ENCODE measurements at regions not wholly inside any gene's neighbourhood (a gene's known extent, or its start where the extent isn't known, plus 50 kb on each side); places are given as distances from the start of the nearest gene placed in this dataset.
"Not testable (repeated sequence)": the region's sequence is repeated elsewhere in the genome, so short reads cannot be mapped to it uniquely, and the experiment has no call there.

GRCh38 chr3:31102196-31102879, 207.9 kb upstream of the GADL1 start:
- no peak for DNase-seq

- DNase-seq = no peak
Observed at GRCh38 chr3:31103181-31103580, 208.7 kb upstream of the GADL1 start.

DNA sequence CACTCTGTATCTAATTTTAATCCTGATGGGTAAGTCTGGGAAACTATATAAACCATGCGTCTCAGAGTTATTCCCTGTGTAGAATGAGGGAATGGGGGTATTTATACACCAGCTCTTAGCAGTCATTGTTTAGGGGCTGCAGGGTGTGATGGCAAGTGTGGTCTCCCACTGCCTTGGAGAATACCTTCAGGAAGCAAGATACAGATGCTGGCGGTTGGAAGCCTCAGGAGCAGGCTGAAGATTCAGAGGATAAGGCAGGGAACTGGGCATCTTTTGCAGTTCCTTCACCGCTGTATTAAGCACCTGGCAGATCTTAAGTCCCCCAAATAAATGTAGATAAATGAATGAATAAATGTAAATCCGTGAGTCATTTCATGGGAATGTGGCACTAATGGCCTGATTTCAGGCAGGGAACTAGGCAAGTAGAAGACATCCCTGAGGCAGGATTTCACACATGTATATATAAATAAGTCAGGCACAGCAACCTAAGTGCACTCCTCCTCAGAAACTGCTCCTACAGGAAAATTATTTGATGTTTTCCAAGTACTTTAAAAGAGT, 209.2 kb upstream of the GADL1 start:
- no peak for DNase-seq

DNA sequence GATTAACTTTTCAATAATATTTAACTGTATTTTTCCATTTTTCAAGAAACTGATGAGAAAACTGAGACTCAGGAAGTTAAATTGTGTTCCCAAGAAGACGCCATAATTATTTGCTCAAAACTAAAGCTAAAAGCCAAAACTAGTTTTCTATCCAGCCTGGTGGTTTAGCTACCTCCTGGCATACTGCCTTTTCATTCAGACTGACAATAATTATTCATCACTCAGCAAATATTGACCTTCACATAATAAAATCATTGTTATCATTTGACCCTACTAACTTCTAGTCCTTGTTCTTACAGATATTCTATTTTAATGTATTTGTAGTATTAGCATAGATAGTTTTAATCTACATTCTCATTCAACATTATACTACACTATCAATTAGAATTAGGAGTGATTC, 210.6 kb upstream of the GADL1 start:
- DNase-seq = no peak

DNA sequence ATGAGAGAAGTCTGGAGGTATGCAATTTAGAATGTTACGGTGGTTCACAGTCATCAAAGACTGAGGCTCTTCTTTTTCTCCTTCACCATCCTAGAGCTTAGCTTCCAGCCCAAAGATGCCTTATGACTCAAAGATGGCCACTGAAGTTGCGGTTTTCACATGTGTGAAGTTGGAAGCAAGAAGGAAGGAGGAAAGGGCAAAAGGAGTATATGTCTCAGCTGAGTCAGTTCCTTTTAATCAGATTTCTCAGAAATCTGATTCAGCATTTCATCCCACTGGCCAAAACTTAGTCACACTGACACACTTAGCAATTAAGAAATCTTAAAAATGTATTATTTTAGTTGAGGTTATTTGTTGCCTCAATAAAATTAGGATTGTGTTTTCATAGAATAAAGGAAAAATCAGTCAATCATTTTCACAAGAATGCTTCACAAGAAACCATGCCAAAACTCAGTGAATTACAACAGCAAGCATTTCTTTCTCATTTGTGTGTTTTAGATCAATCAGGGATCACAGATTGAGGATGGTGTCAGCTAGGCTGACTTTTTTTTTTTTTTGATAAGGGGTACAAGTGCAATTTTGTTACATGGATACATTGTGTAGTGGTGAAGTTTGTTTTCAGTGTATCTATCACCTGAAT, 211.1 kb upstream of the GADL1 start:
- DNase-seq = no peak

DNA sequence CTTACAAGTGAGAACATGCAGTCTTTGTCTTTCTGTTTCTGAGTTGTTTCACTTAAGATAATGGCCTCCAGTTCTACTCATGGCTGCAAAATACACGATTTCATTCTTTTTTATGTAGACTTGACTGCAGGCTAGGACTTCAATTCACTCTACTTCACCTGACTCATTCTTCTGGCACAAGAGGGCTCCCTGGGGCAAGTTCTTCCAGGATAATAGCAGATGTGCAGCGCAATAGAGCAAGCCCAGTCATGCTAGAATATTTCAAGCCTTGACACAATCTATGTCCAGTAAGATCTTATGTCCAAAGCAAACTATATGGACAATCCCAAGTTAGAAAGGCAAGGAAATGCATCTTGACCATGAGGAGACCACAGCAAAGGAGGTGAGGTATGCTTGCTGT, 211.7 kb upstream of the GADL1 start:
- DNase-seq = no peak

DNA sequence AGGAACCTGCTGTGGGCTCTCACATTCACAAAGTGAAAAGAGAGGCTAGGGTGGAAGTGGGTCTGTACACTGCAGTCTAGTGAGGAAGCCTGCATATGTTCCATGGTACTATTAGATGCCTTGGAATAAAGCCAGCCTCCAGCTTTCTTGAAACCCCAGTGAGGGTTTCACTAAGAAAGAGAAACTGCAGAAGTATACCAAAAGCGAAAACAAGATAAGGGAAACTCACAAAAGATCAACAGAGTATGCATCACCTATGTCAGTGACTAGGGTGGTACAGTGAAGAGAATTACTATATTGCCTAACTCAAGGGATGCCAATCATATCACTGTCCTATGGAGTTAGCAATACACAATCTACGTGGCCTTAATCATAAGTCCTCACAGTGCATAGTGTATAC, 212.5 kb upstream of the GADL1 start:
- DNase-seq = no peak

DNA sequence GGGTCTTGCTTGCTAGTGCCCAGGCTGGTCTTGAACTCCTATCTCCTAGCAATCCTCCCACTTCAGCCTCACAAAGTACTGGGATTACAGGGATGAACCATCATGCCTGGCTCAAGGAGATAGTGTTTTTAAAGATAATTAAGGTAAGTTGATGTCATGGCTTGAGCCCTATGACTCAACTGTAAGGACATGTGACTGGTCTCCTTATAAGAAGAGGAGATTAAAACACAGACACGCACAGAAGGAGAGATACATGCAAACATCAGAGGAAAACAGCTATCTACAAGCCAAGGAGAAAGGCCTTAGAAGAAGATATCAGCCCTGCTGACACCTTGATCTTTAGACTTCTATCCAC, 220.4 kb upstream of the GADL1 start:
- DNase-seq = no peak

DNA sequence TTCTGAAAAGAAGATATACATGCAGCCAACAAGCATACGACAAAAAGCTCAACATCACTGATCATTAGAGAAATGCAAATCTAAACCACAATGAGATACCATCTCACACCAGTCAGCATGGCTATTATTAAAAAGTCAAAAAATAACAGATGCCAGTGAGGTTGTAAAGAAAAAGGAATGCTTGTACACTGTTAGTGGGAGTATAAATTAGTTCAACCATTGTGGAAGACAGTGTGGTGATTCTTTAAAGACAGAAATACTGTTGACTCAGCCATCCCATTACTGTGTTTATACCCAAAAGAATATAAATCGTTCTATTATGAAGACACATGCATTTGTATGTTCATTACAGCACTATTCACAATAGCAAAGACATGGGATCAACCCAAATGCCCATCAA, 221.1 kb upstream of the GADL1 start:
- not testable (repeated sequence) for DNase-seq

DNA sequence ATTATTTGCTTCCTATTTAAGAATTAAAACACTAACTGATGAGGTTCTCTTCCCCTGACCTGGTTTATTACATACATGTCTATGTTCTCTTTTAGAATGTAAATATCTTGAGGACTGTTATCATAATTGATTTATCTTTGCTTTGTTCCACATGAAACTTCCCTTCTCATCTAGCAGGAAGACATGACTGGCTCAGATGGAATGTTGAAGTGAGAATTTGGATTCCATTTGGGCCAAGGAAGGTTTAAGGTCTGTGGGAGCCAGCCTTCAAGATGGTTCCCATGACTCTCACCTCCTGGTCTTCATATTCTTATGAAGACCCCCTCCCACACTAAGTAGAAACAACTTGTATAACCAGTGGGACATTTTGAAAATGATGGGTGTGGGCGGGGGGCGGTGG, 222.2 kb upstream of the GADL1 start:
- DNase-seq = no peak

GRCh38 chr3:31117854-31118253, 223.4 kb upstream of the GADL1 start:
- no peak for DNase-seq

DNA sequence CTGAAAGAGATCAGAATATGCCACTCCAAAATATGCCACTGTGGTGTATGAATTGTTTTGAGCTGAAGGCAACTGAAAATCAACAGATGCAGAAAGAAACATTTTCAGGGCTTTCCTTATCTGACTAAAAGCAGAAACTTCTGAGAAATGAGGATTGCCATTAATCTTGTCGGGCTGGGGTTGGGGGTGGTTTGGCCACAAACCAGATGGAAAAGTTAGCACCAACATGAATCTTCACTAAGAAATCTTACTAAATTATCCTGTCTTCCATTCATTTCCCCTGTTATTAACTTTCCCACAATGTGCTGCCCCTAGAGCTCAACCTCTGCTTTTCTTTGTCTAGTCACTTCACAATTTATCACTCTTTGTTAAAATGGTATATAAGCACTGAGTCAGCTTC, 229.9 kb upstream of the GADL1 start:
- DNase-seq = no peak

DNA sequence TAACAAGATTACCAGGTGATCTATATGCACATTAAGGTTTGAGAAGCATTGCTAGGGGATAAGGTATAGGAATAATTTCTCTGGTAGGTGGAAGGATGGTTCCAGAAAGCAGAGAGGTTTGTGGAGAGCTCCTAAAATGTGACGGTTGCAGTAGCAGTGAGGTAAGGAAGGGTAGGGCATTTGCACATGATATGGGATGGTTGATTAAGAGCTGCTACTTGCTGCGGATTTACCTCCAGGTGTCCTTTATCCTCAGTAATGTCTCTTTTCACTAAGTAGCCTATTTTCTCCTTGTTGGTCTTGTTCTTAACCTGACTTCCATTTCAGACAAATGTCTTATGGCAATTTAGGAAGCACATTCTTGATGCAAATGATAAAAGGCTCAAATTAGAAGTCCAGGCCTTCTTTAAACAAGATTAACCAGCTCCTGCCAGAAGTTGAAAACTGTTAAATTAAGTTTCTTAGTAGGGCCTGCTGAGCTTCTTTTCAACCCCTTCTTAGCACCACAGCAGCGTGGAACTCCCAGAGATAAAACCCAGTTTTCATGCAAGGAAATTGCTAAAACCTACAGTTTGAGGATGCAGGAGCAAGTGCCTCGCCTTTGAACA, 231.1 kb upstream of the GADL1 start:
- no peak for DNase-seq

DNA sequence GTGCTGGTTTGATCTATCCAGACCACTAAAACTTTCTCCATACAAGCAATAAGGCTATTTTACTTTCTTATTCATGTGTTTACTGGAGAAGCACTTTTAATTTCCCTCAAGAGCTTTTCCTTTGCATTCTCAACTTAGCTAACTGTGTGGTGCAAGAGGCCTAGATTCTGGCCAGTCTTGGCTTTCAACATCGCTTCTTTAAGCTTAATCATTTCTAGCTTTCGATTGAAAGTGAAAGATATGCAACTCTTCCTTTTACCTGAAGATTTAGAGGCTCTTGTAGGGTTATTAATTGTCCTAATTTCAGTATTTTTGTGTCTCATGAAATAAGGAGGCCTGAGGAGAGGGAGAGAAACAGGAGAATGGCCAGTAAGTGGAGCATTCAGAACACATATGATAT, 234.8 kb upstream of the GADL1 start:
- no peak for DNase-seq

- no peak for DNase-seq
Observed at GRCh38 chr3:31132132-31132769, 237.8 kb upstream of the GADL1 start.

GRCh38 chr3:31133541-31133940, 239.1 kb upstream of the GADL1 start:
- DNase-seq = no peak

DNA sequence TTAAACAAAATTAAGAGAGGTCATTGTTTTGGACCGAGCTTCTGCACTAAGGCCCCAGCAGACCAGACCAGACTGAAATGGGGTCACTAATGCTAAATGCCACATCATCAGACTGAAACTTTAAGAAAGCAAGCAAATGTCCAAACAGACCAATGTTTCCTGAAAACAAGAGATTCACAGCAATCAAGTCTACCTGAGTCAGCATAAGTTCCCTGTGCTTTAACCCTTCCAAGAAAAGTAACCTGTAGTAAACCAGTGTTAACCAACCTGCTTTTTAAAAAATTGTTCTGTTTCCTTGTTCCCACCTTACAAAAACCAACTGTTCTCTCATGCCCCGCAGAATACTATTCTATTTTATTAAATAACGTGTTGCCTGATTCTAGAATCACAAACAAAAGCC, 241.1 kb upstream of the GADL1 start:
- no peak for DNase-seq

DNA sequence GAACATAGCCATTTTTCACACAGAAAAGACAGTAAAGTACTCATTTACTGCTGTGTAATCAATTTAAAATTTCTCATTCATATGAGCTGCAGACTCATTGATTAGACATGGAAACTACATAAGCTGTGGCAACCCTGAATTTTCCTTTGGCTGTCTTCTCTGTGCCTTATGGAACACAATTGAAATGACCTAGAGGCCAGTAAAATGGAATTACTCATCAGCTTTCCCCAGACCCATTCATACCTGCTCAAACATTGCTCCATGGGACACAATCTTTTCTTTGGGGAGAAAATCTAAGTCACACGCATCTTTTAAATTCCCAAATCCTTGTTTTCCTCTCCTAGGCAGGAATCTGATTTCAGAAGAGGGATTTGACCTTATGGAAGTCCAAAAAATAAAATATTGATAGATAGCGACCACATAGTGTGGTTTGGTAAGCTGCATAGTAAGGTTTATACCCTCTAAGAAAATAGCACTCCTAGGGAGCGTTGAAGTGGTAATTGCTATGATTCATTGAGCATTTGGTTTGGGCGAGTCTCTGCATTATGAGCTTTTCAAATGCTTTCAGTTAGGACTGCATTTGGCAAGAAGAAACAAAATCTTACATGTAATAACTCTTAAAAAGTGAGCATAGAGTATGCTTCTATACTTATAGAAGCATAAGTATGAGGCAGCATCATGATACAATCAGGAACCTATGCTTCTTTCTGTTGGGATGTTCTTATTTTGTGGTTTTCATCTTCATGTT, 243.4 kb upstream of the GADL1 start:
- no peak for DNase-seq

DNA sequence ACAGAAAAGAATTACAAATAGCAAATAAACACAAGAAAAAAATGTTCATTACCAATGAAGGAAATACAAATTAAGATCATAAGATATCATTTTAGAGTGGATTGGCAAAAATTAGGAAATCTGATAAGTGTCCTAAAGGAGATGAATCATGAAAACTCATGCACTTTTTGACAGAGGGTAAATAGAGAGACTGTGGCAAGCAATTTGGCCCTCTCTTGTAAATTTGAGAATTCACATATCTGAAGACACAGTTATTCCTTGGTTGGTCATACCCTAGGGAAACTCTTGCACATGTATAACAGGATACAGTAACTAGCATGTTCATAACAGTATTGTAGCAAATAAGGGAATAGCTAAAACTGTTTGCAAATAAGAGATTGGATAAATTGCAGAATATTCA, 246.0 kb upstream of the GADL1 start:
- DNase-seq = no peak

DNA sequence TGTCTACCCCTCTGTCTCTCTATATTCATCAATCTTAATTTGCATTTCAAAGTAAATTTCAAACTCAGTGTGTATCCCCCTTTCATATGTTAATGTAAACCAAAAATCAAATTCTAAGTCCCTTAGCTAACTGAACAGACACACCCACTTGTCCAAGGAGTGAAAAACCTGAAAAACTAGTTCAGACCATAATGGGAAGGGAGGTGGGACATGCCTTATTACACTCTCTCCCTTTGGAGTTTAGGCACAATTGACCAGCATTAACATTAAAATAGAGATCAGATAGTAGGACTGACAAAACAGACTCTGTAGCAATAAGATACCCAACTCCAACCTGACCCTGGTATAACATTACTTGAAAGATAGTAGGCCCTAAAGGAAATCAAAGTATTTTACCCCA, 247.7 kb upstream of the GADL1 start:
- no peak for DNase-seq

- DNase-seq = no peak
Observed at GRCh38 chr3:31142543-31142942, 248.1 kb upstream of the GADL1 start.

GRCh38 chr3:31145062-31145461, 250.6 kb upstream of the GADL1 start:
- no peak for DNase-seq

GRCh38 chr3:31147550-31147949, 253.1 kb upstream of the GADL1 start:
- no peak for DNase-seq

Measured in activated CD8-positive, alpha-beta memory T cell treated with anti-CD3 and anti-CD28 coated beads for 24 hours (primary cell).